Prostate gland (tissue), 2 donors: ENCODE measurements at regions not wholly inside any gene's neighbourhood (a gene's known extent, or its start where the extent isn't known, plus 50 kb on each side); places are given as distances from the start of the nearest gene placed in this dataset.

ENCODE experiments used
- DNase-seq: peaks from one replicate; pipeline ENCODE4 v3.0.0-alpha.2; 2019; ENCODE audit warnings: low spot score
- H3K27ac ChIP-seq, 2 donors: fragments of 200-600 bp; sonication (generic); 2 replicates each; pipeline ENCODE4 v1.5.1; 2017 to 2019
- H3K27me3 ChIP-seq: fragments of 200-600 bp; sonication (generic); replicated peaks from 2 replicates; pipeline ENCODE4 v1.5.1; 2019; ENCODE audit not compliant: insufficient read depth
- H3K36me3 ChIP-seq, 2 donors: fragments of 200-600 bp; sonication (generic); 1 replicate in 1 of 2; 2 replicates in 1 of 2; pipeline versions ENCODE4 v1.5.1 to v1.8.1; 2017 to 2019
- H3K4me1 ChIP-seq: fragments of 200-600 bp; sonication (generic); replicated peaks from 2 replicates; pipeline ENCODE4 v1.5.1; 2019
- H3K4me3 ChIP-seq, 2 donors: fragments of 200-600 bp; sonication (generic); 2 replicates each; pipeline ENCODE4 v1.5.1; 2017 to 2019
- H3K9me3 ChIP-seq: fragments of 200-600 bp; sonication (generic); 2 replicates; pipeline ENCODE4 v1.5.1; 2017
- POLR2A ChIP-seq: fragments of 450-650 bp; IDR thresholded peaks from one replicate; pipeline ENCODE4 v1.6.1; 2016; ENCODE audit warnings: antibody characterized with exemption, mild to moderate bottlenecking
- POLR2AphosphoS5 ChIP-seq: sonication (generic); formaldehyde crosslinking; IDR thresholded peaks from one replicate; pipeline ENCODE4 v1.6.1; 2017; ENCODE audit warnings: antibody characterized with exemption
- WGBS: methylation state at CpG from one replicate; pipeline ENCODE4 v1.1.5; 2018; 5-methylcytosine and 5-hydroxymethylcytosine counted together
- intact Hi-C: fragments of 100-400 bp; cut with DNase I; formaldehyde crosslinking; loops from one replicate; pipeline ENCODE4 v1.14.2; 2022
- TF ChIP-seq, protein P1 (sequence below), 4 experiments: fragments of 200-600 bp in 2 of 4; fragments of 450-650 bp in 2 of 4; sonication (generic) in 2 of 4; IDR thresholded peaks; 1 replicate in 3 of 4; 2 replicates in 1 of 4; pipeline ENCODE4 v1.5.1; 2016 to 2019; ENCODE audit warnings: antibody characterized with exemption in 4 of 4, mild to moderate bottlenecking in 2 of 4, moderate library complexity in 2 of 4

DNA sequence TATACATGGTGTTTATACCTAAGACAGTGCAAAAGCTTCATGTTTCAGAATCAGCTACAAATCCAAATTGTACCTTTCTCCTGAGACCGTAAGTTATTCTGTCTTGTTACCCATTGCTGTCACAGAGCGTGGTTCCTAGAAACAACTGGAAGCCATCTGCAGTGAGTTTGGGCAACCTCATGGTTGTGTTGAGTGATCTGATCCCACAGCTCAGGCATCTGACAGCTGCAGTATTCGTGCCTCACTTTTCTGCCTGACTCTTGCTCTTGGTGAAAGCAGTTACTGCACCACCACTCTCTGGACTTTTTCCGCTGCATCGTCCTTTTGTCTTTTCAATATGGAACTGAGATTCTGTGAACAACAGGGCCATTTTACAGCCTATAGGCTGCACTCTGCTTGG lies 752.6 kb downstream of the MAFB start:
- no peaks in the 10 kb centered on the region for H3K36me3 ChIP-seq
- H3K27me3 ChIP-seq: no peaks in the 10 kb centered on the region
- intact Hi-C loops: no loop called here
- no peak for TF ChIP-seq POLR2AphosphoS5
- TF ChIP-seq, protein P1, sequence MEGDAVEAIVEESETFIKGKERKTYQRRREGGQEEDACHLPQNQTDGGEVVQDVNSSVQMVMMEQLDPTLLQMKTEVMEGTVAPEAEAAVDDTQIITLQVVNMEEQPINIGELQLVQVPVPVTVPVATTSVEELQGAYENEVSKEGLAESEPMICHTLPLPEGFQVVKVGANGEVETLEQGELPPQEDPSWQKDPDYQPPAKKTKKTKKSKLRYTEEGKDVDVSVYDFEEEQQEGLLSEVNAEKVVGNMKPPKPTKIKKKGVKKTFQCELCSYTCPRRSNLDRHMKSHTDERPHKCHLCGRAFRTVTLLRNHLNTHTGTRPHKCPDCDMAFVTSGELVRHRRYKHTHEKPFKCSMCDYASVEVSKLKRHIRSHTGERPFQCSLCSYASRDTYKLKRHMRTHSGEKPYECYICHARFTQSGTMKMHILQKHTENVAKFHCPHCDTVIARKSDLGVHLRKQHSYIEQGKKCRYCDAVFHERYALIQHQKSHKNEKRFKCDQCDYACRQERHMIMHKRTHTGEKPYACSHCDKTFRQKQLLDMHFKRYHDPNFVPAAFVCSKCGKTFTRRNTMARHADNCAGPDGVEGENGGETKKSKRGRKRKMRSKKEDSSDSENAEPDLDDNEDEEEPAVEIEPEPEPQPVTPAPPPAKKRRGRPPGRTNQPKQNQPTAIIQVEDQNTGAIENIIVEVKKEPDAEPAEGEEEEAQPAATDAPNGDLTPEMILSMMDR (IDR thresholded peaks at IDR 0.05): no peak
- TF ChIP-seq POLR2A: no peak
- no peak overlapping the region for H3K4me3 ChIP-seq
- DNase-seq: no peak
- H3K9me3 ChIP-seq: no peaks in the 10 kb centered on the region
- WGBS: 83% methylated on average over 5 of the region's 5 CpGs
- no peak overlapping the region for H3K27ac ChIP-seq
- no peaks in the 10 kb centered on the region for H3K4me1 ChIP-seq

DNA sequence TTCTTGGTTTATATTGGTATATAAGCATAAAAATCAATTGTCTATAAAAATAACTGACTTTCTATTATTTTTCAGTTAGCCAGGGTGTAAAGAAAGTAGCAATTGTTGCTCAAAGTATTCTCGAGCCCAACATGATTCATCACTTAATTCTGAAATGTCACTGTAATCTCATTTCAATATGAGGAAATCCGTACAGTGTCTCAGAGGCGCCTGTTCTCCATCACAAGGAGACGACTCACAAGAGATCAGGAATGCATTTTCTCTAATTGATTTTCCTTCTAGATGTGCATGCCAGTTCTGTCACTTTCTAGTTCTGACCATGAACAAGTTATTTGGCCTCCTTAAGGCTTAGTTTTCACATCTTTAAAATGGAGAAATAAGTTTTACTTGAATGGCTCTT lies 753.1 kb downstream of the MAFB start:
- WGBS: 78% methylated on average over 4 of the region's 4 CpGs
- no peaks in the 10 kb centered on the region for H3K9me3 ChIP-seq
- DNase-seq: no peak
- no peaks in the 10 kb centered on the region for H3K36me3 ChIP-seq
- intact Hi-C loops: no loop called here
- H3K4me3 ChIP-seq: no peak overlapping the region
- TF ChIP-seq POLR2A (no peak), POLR2AphosphoS5 (no peak)
- TF ChIP-seq, protein P1 (IDR thresholded peaks at IDR 0.05): no peak
- no peaks in the 10 kb centered on the region for H3K27me3 ChIP-seq
- H3K27ac ChIP-seq: no peak overlapping the region
- no peaks in the 10 kb centered on the region for H3K4me1 ChIP-seq

DNA sequence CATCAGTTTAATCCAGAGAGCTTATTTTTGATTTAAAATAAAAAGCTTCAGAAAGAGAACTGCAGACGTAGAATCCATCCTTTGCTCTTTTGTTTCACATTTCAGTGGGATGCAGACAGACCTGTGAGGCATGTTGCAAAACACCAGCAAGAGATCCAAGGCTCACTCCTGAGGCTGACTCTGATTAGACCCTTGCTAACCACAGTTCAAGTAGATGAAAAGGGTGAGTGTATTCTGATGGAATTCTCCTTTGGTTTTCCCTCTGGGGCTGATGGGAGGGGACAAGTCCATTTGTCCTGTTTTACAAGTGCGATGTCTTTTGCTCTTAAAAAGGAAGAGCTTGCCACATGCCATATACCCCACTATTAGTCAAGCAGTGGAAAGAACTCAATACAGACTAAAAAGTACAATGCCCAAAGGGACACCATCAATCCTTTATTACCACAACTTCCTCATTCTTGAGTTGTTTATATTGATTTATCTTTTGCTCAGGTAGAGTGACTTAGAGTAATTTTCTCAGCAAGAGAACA lies 772.7 kb downstream of the MAFB start:
- Histone ChIP-seq H3K27ac (no peak overlapping the region), H3K4me1 (no peaks in the 10 kb centered on the region), H3K27me3 (no peaks in the 10 kb centered on the region), H3K36me3 (no peaks in the 10 kb centered on the region), H3K4me3 (no peak overlapping the region), H3K9me3 (no peaks in the 10 kb centered on the region)
- intact Hi-C loops: no loop called here
- TF ChIP-seq, protein P1 (IDR thresholded peaks at IDR 0.05): no peak
- TF ChIP-seq POLR2A: no peak
- TF ChIP-seq POLR2AphosphoS5: no peak
- WGBS: 86% methylated on average over 2 of the region's 2 CpGs
- DNase-seq: no peak

DNA sequence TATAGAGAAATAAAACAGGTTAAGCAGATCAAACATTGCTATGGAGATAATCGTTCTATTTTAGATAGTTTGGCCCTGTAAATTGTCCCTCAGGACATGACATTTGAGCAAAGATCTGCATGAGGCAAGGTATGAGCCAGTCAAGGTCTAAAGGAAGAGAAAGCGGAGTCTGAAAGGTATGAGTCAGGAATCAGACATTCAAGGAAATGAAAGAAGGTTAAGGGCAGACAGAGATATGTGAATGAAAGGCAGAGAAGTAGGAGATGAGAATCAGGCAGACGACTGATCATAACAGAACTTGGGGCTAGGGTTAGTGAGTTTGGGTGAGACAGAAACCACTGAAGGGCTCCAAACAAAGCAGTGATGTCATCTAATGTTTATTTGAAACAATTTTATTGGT lies 775.8 kb downstream of the MAFB start:
- TF ChIP-seq, protein P1 (IDR thresholded peaks at IDR 0.05): no peak
- no peak for TF ChIP-seq POLR2A
- TF ChIP-seq POLR2AphosphoS5: no peak
- H3K27me3 ChIP-seq: no peaks in the 10 kb centered on the region
- intact Hi-C loops: no loop called here
- H3K36me3 ChIP-seq: no peaks in the 10 kb centered on the region
- 70% methylated on average over 3 of the region's 3 CpGs for WGBS
- no peak overlapping the region for H3K4me3 ChIP-seq
- no peak for DNase-seq
- no peak overlapping the region for H3K27ac ChIP-seq
- no peaks in the 10 kb centered on the region for H3K4me1 ChIP-seq
- H3K9me3 ChIP-seq: no peaks in the 10 kb centered on the region

DNA sequence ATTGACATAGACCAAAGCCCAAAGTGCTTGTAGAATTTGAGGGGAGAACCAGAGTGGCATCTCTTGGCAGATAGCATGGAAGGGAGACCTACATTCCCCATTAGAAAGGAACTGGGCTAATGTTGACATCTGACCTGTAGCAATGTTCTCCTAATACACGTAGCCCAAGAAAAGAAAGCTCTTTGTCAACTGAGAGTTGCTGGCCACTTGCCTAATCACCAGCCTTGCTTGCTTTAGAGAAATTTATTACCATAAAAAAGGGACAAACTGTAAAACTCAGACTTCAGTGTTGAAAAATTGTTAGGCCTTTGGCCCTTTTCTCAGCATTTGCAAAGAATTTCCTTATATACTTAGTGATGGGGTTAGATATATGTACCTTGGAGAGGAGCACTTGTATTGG lies 777.5 kb downstream of the MAFB start:
- whole genome bisulfite sequencing: 13% methylated on average over 1 of the region's 1 CpG
- Histone ChIP-seq H3K27me3 (no peaks in the 10 kb centered on the region), H3K36me3 (no peaks in the 10 kb centered on the region), H3K4me1 (no peaks in the 10 kb centered on the region), H3K27ac (no peak overlapping the region), H3K9me3 (no peaks in the 10 kb centered on the region), H3K4me3 (no peak overlapping the region)
- intact Hi-C loops: no loop called here
- TF ChIP-seq, protein P1 (IDR thresholded peaks at IDR 0.05): no peak
- TF ChIP-seq POLR2AphosphoS5: no peak
- no peak for TF ChIP-seq POLR2A
- DNase-seq: no peak
